ENCODE measurements at regions not wholly inside any gene's neighbourhood (a gene's known extent, or its start where the extent isn't known, plus 50 kb on each side); places are given as distances from the start of the nearest gene placed in this dataset.

- H3K4me3 ChIP-seq (ENCODE audit: low read length), result no peak overlapping the region
- ChIA-PET POLR2A (ENCODE audit: unreplicated experiment) (no interaction called here), CTCF (no interaction called here)
- H3K36me3 ChIP-seq (ENCODE audit: low read depth, low read length), result no peaks in the 10 kb centered on the region
- no peaks in the 10 kb centered on the region for H3F3A ChIP-seq (ENCODE audit: low read length, unreplicated experiment)
- intact Hi-C loops (cut with micrococcal nuclease), result no loop called here
- H3K79me2 ChIP-seq (ENCODE audit: low read length), result no peaks in the 10 kb centered on the region
- H3K27me3 ChIP-seq (ENCODE audit: low read length), result no peaks in the 10 kb centered on the region
- H4K20me1 ChIP-seq (ENCODE audit: low read length), result no peaks in the 10 kb centered on the region
- no peak for TF ChIP-seq CTCF (conservative IDR thresholded peaks at IDR 0.05; ENCODE audit: low read depth, low read length)
- TF ChIP-seq EZH2 (IDR thresholded peaks at IDR 0.05; ENCODE audit: low read length, unreplicated experiment), result no peak
- TF ChIP-seq EZH2phosphoT487 (IDR thresholded peaks at IDR 0.05; ENCODE audit: borderline replicate concordance, low read length), result no peak
- H3K9me2 ChIP-seq (replicated peaks; ENCODE audit: low read length), result no peaks in the 10 kb centered on the region
- DNase-seq (peak; percentile 51), ATAC-seq (peak; percentile 13; the same call in 1 of the 2 replicates)
- H3K4me1 ChIP-seq (ENCODE audit: insufficient read depth, low read length), result no peaks in the 10 kb centered on the region
- H3K4me2 ChIP-seq (ENCODE audit: low read length), result no peak overlapping the region
- no peak overlapping the region for H3K9ac ChIP-seq (ENCODE audit: low read length)
- H3K27ac ChIP-seq (ENCODE audit: low read length), result no peak overlapping the region
- BruUV-seq (replicated peaks), result no TSS peak
- no peaks in the 10 kb centered on the region for H3K9me3 ChIP-seq (ENCODE audit: low read length)
- H2AFZ ChIP-seq (ENCODE audit: low read length), result no peak overlapping the region
These were observed 1271.7 kb upstream of the GBE1 start for GRCh38 chr3:83033133-83033532.

- Histone ChIP-seq H4K20me1 (ENCODE audit: low read length) (no peaks in the 10 kb centered on the region), H3K9me3 (ENCODE audit: low read length) (no peaks in the 10 kb centered on the region), H3K4me2 (ENCODE audit: low read length) (no peak overlapping the region), H3K27ac (ENCODE audit: low read length) (no peak overlapping the region), H3F3A (ENCODE audit: low read length, unreplicated experiment) (no peaks in the 10 kb centered on the region), H3K27me3 (ENCODE audit: low read length) (no peaks in the 10 kb centered on the region), H2AFZ (ENCODE audit: low read length) (no peak overlapping the region), H3K4me1 (ENCODE audit: insufficient read depth, low read length) (no peaks in the 10 kb centered on the region), H3K4me3 (ENCODE audit: low read length) (no peak overlapping the region), H3K36me3 (ENCODE audit: low read depth, low read length) (no peaks in the 10 kb centered on the region), H3K9me2 (replicated peaks; ENCODE audit: low read length) (no peaks in the 10 kb centered on the region), H3K79me2 (ENCODE audit: low read length) (no peaks in the 10 kb centered on the region), H3K9ac (ENCODE audit: low read length) (no peak overlapping the region)
- no TSS peak for BruUV-seq (replicated peaks)
- ChIA-PET CTCF (no interaction called here), POLR2A (ENCODE audit: unreplicated experiment) (no interaction called here)
- peak; percentile 11 for DNase-seq
- peak; percentile 73 for ATAC-seq
- intact Hi-C loops (cut with micrococcal nuclease), result no loop called here
- no peak for TF ChIP-seq EZH2phosphoT487 (IDR thresholded peaks at IDR 0.05; ENCODE audit: borderline replicate concordance, low read length)
These were observed 1261.6 kb upstream of the GBE1 start for GRCh38 chr3:83023086-83023485.

GRCh38 chr3:83011481-83011880, 1250.0 kb upstream of the GBE1 start:
- ATAC-seq, result peak; percentile 96
- Histone ChIP-seq H3K4me2 (ENCODE audit: low read length) (no peak overlapping the region), H3K9me2 (replicated peaks; ENCODE audit: low read length) (no peaks in the 10 kb centered on the region), H3K27me3 (ENCODE audit: low read length) (no peaks in the 10 kb centered on the region), H3K4me3 (ENCODE audit: low read length) (no peak overlapping the region), H3K9me3 (ENCODE audit: low read length) (no peaks in the 10 kb centered on the region), H3K4me1 (ENCODE audit: insufficient read depth, low read length) (no peaks in the 10 kb centered on the region), H3K27ac (ENCODE audit: low read length) (no peak overlapping the region), H4K20me1 (ENCODE audit: low read length) (no peaks in the 10 kb centered on the region), H2AFZ (ENCODE audit: low read length) (no peak overlapping the region), H3F3A (ENCODE audit: low read length, unreplicated experiment) (no peaks in the 10 kb centered on the region), H3K9ac (ENCODE audit: low read length) (no peak overlapping the region), H3K36me3 (ENCODE audit: low read depth, low read length) (no peaks in the 10 kb centered on the region), H3K79me2 (ENCODE audit: low read length) (no peaks in the 10 kb centered on the region)
- POLR2A ChIA-PET (ENCODE audit: unreplicated experiment), result interaction anchor here (0.5 kb wide), 1 partner anchor 1266 kb away, joined by 3 read pairs; no protein-coding TSS in a partner anchor
- TF ChIP-seq CTCF (conservative IDR thresholded peaks at IDR 0.05; ENCODE audit: low read depth, low read length), result no peak
- TF ChIP-seq EZH2 (IDR thresholded peaks at IDR 0.05; ENCODE audit: low read length, unreplicated experiment), result no peak
- no peak for TF ChIP-seq EZH2phosphoT487 (IDR thresholded peaks at IDR 0.05; ENCODE audit: borderline replicate concordance, low read length)
- intact Hi-C loops (cut with micrococcal nuclease), result no loop called here
- BruUV-seq (replicated peaks), result no TSS peak
- DNase-seq, result peak; percentile 84
- CTCF ChIA-PET, result no interaction called here

All from PC-3 (cell line).